SU-DHL-6 (cell line): ENCODE measurements at regions not wholly inside any gene's neighbourhood (a gene's known extent, or its start where the extent isn't known, plus 50 kb on each side); places are given as distances from the start of the nearest gene placed in this dataset.

Experiments used
- H2AFZ ChIP-seq: fragments of 200-600 bp; sonication (generic); 2 replicates; pipeline ENCODE4 v1.6.1; 2014; ENCODE audit warnings: low read depth, mild to moderate bottlenecking, moderate library complexity, mixed read lengths, antibody characterized with exemption, low read length; ENCODE audit not compliant: severe bottlenecking
- H3F3A ChIP-seq: fragments of 200-600 bp; shearing (Covaris generic); 2 replicates; pipeline ENCODE4 v1.6.0; 2016; ENCODE audit warnings: antibody characterized with exemption, mild to moderate bottlenecking; ENCODE audit not compliant: insufficient read depth
- H3K27ac ChIP-seq: fragments of 200-600 bp; sonication (generic); 2 replicates; pipeline ENCODE4 v1.5.1; 2016; ENCODE audit warnings: low read depth, mild to moderate bottlenecking, low read length, moderate library complexity, mixed read lengths
- H3K27me3 ChIP-seq: fragments of 200-600 bp; sonication (generic), shearing (Covaris generic); 2 replicates; pipeline ENCODE4 v1.6.0; 2014; ENCODE audit warnings: mild to moderate bottlenecking, low read length
- H3K36me3 ChIP-seq: fragments of 200-600 bp; sonication (generic); 2 replicates; pipeline ENCODE4 v1.6.1; 2014; ENCODE audit warnings: mild to moderate bottlenecking, low read length, mixed read lengths
- H3K4me2 ChIP-seq: fragments of 300-600, 200-600 bp; shearing (Covaris generic), sonication (generic); 2 replicates; pipeline ENCODE4 v1.6.0; 2014; ENCODE audit warnings: low read length, low read depth, mild to moderate bottlenecking; ENCODE audit not compliant: poor library complexity, severe bottlenecking
- H3K4me3 ChIP-seq: fragments of 200-600 bp; sonication (generic); 2 replicates; pipeline ENCODE4 v1.5.1; 2014; ENCODE audit warnings: antibody characterized with exemption, low read length, mild to moderate bottlenecking, mixed read lengths; ENCODE audit not compliant: insufficient read depth, poor library complexity, severe bottlenecking
- H3K79me2 ChIP-seq: fragments of 200-600 bp; sonication (generic); 2 replicates; pipeline ENCODE4 v1.6.1; 2014; ENCODE audit warnings: mild to moderate bottlenecking, low read length, moderate library complexity; ENCODE audit not compliant: insufficient read depth
- H3K9ac ChIP-seq: fragments of 200-600 bp; sonication (generic); 2 replicates; pipeline ENCODE4 v1.7.0; 2014; ENCODE audit warnings: mild to moderate bottlenecking, low read length
- H3K9me2 ChIP-seq: fragments of 200-600 bp; sonication (generic); replicated peaks from 2 replicates; pipeline ENCODE4 v1.6.1; 2014; ENCODE audit warnings: low read length; ENCODE audit not compliant: insufficient read depth
- H3K9me3 ChIP-seq: fragments of 200-600 bp; sonication (generic); 2 replicates; pipeline ENCODE4 v1.6.1; 2014; ENCODE audit warnings: low read length, mixed read lengths; ENCODE audit not compliant: insufficient read depth
- H4K20me1 ChIP-seq: fragments of 200-600 bp; sonication (generic); 2 replicates; pipeline ENCODE4 v1.6.1; 2014; ENCODE audit warnings: low read depth, mild to moderate bottlenecking, antibody characterized with exemption, low read length, moderate library complexity, mixed read lengths
- CTCF ChIP-seq: fragments of 200-600 bp; sonication (generic); IDR thresholded peaks from one replicate; pipeline ENCODE4 v1.5.1; 2017; ENCODE audit warnings: antibody characterized with exemption, mild to moderate bottlenecking, low read length, moderate library complexity; ENCODE audit not compliant: insufficient read depth, poor library complexity, severe bottlenecking
- EZH2phosphoT487 ChIP-seq: fragments of 200-600 bp; sonication (generic), shearing (Covaris generic); conservative IDR thresholded peaks from 2 replicates; pipeline ENCODE4 v1.6.1; 2018; ENCODE audit warnings: mild to moderate bottlenecking, antibody characterized with exemption, low read length, moderate library complexity, mixed read lengths

GRCh38 chr15:37528432-37528831 lies 406.0 kb upstream of the TMCO5A start:
- Histone ChIP-seq H3K36me3 (no peaks in the 10 kb centered on the region), H3F3A (no peaks in the 10 kb centered on the region), H3K27ac (no peak overlapping the region), H4K20me1 (no peaks in the 10 kb centered on the region), H3K9ac (no peak overlapping the region), H3K4me3 (no peak overlapping the region), H3K79me2 (no peaks in the 10 kb centered on the region), H2AFZ (no peak overlapping the region), H3K9me3 (no peaks in the 10 kb centered on the region), H3K27me3 (no peaks in the 10 kb centered on the region), H3K9me2 (no peaks in the 10 kb centered on the region), H3K4me2 (no peak overlapping the region)
- no peak for TF ChIP-seq CTCF
- no peak for TF ChIP-seq EZH2phosphoT487

DNA sequence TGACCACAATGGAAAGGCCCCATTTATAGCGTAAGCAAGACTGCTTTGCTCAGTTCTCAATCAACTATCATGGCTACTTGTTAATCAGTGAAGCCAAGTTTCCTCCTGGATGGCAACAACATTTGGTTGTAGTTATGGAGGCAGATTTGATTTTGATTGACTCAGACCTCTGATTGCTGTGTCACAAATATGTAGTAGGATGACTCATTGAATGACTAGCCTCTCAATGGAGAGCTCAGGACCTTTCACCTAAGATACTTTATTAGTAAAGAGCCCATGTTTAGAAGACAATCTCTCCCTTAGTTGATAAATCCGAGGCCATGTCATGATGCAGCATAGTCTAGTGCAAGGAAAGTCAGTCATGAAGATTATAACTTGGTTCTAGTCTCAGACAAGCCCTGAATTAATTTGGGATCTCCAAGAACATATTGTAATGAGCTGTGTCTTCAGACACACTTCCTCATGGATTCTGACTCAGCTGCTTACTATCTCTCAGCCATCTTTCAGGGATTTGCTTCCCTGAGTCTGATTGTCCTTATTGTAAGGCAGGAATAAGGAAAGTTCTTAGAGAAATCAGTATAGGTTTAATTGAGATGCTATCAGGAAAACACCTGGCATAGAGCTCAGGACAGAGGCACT lies 397.4 kb upstream of the TMCO5A start:
- Histone ChIP-seq H3K4me2 (no peak overlapping the region), H3K9me2 (no peaks in the 10 kb centered on the region)
- TF ChIP-seq EZH2phosphoT487 = no peak
- no peak for TF ChIP-seq CTCF

DNA sequence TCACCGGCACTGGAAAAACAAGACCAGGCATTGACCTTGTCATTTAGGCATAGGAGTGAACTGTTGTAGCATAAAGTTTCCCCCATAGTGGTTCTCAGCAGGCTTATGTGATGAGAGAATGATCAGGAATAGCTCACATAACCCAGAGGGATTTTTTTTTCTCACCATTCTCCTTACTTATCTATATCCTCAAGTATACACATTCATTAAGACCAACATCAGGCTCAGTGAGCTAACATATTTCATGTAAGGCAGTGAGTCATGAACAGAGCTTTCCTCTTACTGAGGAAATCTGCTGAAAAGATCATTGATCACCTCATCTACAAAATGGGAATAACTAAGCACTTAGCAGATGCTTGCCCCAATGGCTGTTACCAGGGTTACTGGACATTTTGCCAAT lies 396.6 kb upstream of the TMCO5A start:
- no peak overlapping the region for H3K4me2 ChIP-seq
- no peak overlapping the region for H3K4me3 ChIP-seq
- H3K36me3 ChIP-seq = no peaks in the 10 kb centered on the region
- H3K9ac ChIP-seq = no peak overlapping the region
- no peaks in the 10 kb centered on the region; the same call in 1 of the 2 replicates for H3K9me2 ChIP-seq
- no peaks in the 10 kb centered on the region for H4K20me1 ChIP-seq
- H2AFZ ChIP-seq = no peak overlapping the region
- no peak overlapping the region for H3K27ac ChIP-seq
- TF ChIP-seq CTCF = no peak
- TF ChIP-seq EZH2phosphoT487 = no peak
- H3F3A ChIP-seq = no peaks in the 10 kb centered on the region
- no peaks in the 10 kb centered on the region for H3K27me3 ChIP-seq
- H3K79me2 ChIP-seq = no peaks in the 10 kb centered on the region
- no peaks in the 10 kb centered on the region for H3K9me3 ChIP-seq

More for the DNA sequence above, 397.4 kb upstream of the TMCO5A start:
- H3K27me3 ChIP-seq = no peaks in the 10 kb centered on the region
- no peaks in the 10 kb centered on the region for H4K20me1 ChIP-seq
- no peak overlapping the region for H3K27ac ChIP-seq
- no peak overlapping the region for H3K4me3 ChIP-seq
- no peaks in the 10 kb centered on the region for H3K36me3 ChIP-seq
- no peaks in the 10 kb centered on the region for H3K79me2 ChIP-seq
- H3F3A ChIP-seq = no peaks in the 10 kb centered on the region
- no peak overlapping the region for H2AFZ ChIP-seq
- H3K9me3 ChIP-seq = no peaks in the 10 kb centered on the region
- H3K9ac ChIP-seq = no peak overlapping the region
